GM06990 (cell line): ENCODE measurements at regions not wholly inside any gene's neighbourhood (a gene's known extent, or its start where the extent isn't known, plus 50 kb on each side); places are given as distances from the start of the nearest gene placed in this dataset.
"Not testable (repeated sequence)": the region's sequence is repeated elsewhere in the genome, so short reads cannot be mapped to it uniquely, and the experiment has no call there.

Source experiments
- DNase-seq: peaks from one replicate; pipeline ENCODE4 v3.0.0-alpha.2; 2011; ENCODE audit not compliant: insufficient read length; ENCODE audit errors: extremely low read depth
- H3K27me3 ChIP-seq: replicated peaks from 2 replicates; pipeline ENCODE4 v1.6.0; 2011; ENCODE audit warnings: low read length; ENCODE audit not compliant: control insufficient read depth, insufficient read depth
- H3K36me3 ChIP-seq: 2 replicates; pipeline ENCODE4 v1.5.1; 2011; ENCODE audit warnings: low read length; ENCODE audit not compliant: control insufficient read depth, insufficient read depth
- H3K4me3 ChIP-seq: replicated peaks from 2 replicates; pipeline ENCODE4 v1.5.1; 2011; ENCODE audit warnings: low read depth, mild to moderate bottlenecking, control low read depth, low read length
- CTCF ChIP-seq: IDR thresholded peaks from 2 replicates; pipeline ENCODE4 v1.5.1; 2011; ENCODE audit warnings: low read length, control low read depth, mild to moderate bottlenecking, inconsistent platforms; ENCODE audit not compliant: insufficient read depth, poor library complexity, severe bottlenecking

GRCh38 chrX:1006156-1006730 is 206.2 kb downstream of the CRLF2 start:
- no peaks in the 10 kb centered on the region for H3K36me3 ChIP-seq
- DNase-seq, result no peak
- no peak for TF ChIP-seq CTCF
- H3K27me3 ChIP-seq, result no peaks in the 10 kb centered on the region
- no peak overlapping the region for H3K4me3 ChIP-seq

- H3K27me3 ChIP-seq, result no peaks in the 10 kb centered on the region
- no peaks in the 10 kb centered on the region for H3K36me3 ChIP-seq
- no peak overlapping the region for H3K4me3 ChIP-seq
- no peak for TF ChIP-seq CTCF
- DNase-seq, result no peak
These were observed 209.8 kb downstream of the CRLF2 start for GRCh38 chrX:1002611-1003010.

GRCh38 chrX:997631-998137 is 214.8 kb downstream of the CRLF2 start:
- no peak for TF ChIP-seq CTCF
- Histone ChIP-seq H3K27me3 (no peaks in the 10 kb centered on the region), H3K36me3 (no peaks in the 10 kb centered on the region), H3K4me3 (no peak overlapping the region)
- no peak for DNase-seq

GRCh38 chrX:994780-995179 is 217.7 kb downstream of the CRLF2 start:
- Histone ChIP-seq H3K4me3 (no peak overlapping the region), H3K36me3 (no peaks in the 10 kb centered on the region), H3K27me3 (no peaks in the 10 kb centered on the region)
- DNase-seq, result no peak
- no peak for TF ChIP-seq CTCF

- no peak for TF ChIP-seq CTCF
- no peaks in the 10 kb centered on the region for H3K27me3 ChIP-seq
- no peaks in the 10 kb centered on the region for H3K36me3 ChIP-seq
- DNase-seq, result peak; percentile 75
- no peak overlapping the region for H3K4me3 ChIP-seq
These were observed 222.4 kb downstream of the CRLF2 start for GRCh38 chrX:989959-990510.

- DNase-seq, H3K27me3 ChIP-seq, H3K4me3 ChIP-seq, H3K36me3 ChIP-seq: not testable (repeated sequence)
These were observed 223.9 kb downstream of the CRLF2 start for GRCh38 chrX:988530-988929.
